NCI-H82 treated with DMSO at 0.1 percent for 48 hours (cell line): ENCODE measurements at regions not wholly inside any gene's neighbourhood (a gene's known extent, or its start where the extent isn't known, plus 50 kb on each side); places are given as distances from the start of the nearest gene placed in this dataset.

Experiments used
- DNase-seq: peaks from one replicate; lab custom pipeline; 2025; ENCODE audit not compliant: unreplicated experiment; lab: John Stamatoyannopoulos, UW

DNA sequence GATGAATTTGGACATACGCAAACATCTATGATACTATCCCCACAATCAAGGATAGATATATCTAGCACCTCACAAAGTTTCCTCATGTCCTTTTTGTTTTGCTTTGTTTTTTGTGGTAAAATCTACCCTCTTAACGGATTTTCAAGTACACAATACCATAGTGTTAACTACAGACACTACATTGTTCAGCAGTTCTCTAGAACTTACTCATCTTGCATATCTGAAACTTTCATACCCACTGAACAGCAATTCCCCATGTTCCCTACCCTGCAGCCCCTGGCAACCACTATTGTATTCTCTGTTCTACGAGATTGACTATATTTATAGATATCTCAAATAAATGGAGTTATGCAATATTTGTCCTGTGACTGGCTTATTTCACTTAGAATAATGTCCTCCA lies 58.1 kb upstream of the TJP1 start:
- no peak for DNase-seq

DNA sequence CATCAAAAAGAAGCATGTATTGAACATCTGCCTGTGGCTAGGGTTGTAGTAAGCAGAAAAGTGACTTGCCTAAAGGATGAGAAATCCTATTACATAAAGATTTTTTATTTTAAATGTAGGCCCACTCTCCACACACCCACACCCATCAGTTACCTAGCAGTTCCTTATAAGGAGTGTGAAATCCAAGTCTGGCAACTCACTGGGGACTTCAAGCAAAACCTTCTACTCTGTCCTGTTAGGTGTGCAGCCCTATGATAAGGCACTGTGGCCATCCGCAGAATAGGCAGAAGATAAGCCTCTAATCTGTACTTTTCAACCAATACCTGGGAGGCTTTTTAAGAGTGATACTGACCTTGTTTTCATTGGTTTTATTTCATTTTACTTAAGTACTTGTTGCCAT lies 52.7 kb upstream of the TJP1 start:
- no peak for DNase-seq

DNA sequence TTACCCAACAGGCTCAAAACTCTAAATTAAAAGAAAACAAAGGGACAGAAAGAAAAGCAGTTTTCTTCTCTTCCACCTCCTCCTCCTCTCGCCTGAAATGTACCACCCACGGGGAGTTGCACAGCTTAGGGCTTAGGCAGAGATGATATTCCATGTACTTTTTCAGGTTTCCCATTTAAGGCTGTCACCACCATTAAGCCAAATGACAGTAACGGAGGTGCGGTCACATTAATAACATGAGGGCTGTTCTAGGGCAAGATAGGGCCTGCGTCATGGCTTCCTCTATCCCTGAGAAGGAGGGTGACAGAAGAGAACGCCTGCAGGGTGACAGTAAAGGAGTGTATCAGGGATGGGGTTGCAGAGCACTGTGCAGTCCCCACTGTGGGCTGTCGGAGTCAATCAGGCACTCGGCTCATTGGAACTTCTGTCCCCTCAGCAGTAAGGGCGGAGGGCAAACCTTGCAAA lies 51.7 kb upstream of the TJP1 start:
- DNase-seq, result no peak

DNA sequence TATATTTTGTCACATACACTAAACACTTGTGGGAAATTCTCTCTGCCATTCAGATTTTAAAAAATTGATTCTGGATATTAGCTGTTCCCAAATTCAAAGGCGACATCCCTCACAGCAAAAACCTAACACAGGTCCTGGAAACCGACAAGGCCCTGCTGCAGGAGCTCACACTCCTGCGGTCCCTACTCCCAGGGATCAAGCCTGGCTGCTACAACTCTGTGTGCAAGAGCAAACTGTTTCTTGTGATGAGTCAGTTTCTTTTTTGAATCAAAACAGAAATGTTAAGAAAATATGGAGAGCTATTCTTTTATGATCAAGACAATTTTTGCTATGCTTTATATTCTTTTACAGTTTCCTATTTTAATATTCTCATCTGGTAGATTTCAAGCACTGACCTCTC lies 51.0 kb upstream of the TJP1 start:
- DNase-seq, result no peak

DNA sequence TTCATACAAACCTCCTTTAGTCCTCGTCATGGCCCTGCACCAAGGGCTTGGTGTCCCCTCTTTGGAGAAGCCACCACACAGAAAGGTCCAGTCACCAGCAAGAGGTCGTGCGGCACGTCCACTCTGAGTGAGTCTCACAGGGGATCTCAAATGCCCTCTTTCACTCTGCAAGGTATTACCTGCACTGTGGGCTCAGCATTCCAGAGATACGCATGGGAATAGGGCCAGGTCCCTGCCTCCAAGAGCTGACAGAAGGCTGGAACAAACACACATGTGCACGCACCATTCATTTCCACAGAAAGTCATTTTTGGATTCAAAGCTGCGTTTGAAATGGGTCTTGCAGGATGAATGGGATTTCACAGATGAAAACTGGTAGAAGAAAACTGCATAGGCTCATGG lies 50.4 kb upstream of the TJP1 start:
- no peak for DNase-seq
